ENCODE measurements at regions not wholly inside any gene's neighbourhood (a gene's known extent, or its start where the extent isn't known, plus 50 kb on each side); places are given as distances from the start of the nearest gene placed in this dataset.

DNA sequence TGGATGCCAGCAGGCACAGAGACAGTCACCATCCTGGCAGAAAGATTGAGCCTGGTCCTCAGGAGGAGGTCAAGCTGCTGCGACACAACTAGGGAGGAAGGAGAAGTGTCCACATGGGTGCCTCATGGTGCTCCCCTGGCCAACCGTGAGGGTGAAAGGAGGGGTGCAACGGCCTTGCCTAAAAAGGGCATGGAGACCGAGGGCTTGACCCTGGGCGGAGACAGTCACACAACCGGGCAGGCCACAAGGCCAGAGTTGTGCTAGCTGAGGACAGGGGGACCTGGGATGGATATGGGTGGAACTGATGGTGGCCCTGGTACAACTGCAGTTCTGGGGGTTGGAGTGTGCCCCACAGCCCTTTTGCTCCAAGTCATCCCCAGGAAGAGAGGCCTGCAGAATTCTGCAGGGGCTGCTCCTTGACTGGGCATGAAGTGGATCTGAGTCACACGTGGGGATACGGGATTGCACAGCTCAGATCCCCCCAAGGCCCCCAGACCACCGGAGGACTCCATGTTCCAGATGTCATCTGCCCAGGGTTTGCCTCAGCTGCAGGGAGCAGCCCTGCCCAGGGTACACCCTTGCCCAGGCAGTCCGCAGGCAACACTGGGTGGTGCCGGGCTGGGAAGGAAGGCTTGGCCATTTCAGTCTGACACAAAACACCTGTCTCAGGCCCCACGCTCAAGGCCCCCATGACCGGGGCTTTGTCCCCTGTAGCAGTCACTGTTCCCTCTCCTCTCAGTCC lies 602.3 kb upstream of the MGMT start:
- no peak overlapping the region for H3K4me3 ChIP-seq (ENCODE audit: low read depth, low read length)
- no peak for DNase-seq (ENCODE audit: low read depth)
- TF ChIP-seq, protein P1, sequence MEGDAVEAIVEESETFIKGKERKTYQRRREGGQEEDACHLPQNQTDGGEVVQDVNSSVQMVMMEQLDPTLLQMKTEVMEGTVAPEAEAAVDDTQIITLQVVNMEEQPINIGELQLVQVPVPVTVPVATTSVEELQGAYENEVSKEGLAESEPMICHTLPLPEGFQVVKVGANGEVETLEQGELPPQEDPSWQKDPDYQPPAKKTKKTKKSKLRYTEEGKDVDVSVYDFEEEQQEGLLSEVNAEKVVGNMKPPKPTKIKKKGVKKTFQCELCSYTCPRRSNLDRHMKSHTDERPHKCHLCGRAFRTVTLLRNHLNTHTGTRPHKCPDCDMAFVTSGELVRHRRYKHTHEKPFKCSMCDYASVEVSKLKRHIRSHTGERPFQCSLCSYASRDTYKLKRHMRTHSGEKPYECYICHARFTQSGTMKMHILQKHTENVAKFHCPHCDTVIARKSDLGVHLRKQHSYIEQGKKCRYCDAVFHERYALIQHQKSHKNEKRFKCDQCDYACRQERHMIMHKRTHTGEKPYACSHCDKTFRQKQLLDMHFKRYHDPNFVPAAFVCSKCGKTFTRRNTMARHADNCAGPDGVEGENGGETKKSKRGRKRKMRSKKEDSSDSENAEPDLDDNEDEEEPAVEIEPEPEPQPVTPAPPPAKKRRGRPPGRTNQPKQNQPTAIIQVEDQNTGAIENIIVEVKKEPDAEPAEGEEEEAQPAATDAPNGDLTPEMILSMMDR (IDR thresholded peaks at IDR 0.05; ENCODE audit: insufficient read depth, low read depth, low read length, missing control alignments): no peak

DNA sequence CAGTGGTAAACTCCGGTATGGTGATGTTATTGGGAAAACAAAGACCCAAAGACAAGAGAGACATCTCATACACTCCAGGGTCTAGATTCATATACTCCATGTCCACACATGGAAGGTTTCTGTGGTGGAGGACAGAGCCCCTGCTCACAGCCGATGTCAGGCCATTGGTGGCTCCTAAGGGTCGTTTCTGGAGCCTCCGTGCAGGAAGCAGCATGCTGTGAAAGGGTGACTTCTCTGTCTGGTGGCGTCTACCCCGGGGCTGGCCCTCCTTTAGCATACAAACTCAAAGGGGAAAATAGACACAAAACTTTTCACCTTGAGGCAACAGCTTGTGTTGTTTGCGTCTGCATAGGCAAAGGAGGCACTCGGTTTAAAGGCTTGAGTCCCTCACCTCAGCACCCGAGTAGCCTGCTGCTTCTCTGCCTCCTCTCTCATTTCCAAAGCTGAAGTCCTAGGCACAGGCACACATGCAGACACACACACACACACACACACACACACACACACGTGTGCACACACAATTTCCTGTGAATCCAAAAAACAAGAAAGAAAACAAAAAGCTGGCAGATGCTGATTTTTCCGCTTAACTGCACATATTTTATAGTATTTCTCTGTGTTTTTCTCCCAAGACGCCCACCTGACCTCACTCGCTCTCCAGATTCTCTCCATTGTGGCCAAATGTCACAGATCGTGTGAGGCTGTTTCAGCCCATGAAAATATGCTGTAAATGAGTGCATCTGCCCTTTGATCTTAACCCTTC lies 601.4 kb upstream of the MGMT start:
- TF ChIP-seq, protein P1 (IDR thresholded peaks at IDR 0.05; ENCODE audit: insufficient read depth, low read depth, low read length, missing control alignments): no peak
- H3K4me3 ChIP-seq (ENCODE audit: low read depth, low read length): no peak overlapping the region
- DNase-seq (ENCODE audit: low read depth): no peak

DNA sequence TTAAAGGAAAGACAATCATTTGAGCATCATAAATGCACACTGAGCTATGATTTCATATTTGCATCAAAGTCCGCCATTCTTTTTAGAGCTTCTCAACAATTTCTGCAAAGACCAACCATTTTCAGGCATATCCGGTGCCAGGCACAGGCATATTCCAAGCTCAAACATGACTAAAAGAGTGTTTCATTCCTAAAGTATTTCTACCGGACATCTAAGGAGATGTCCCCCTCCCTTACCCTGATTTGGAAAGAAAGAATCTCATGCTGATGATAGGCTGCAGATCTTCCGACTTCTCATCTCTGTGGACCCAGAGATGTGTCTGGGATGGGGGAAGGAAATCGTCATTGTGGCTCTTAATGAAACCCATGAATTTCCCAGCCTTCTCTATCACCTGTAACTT lies 600.5 kb upstream of the MGMT start:
- no peak for DNase-seq (ENCODE audit: low read depth)
- TF ChIP-seq, protein P1 (IDR thresholded peaks at IDR 0.05; ENCODE audit: insufficient read depth, low read depth, low read length, missing control alignments): no peak
- no peak overlapping the region for H3K4me3 ChIP-seq (ENCODE audit: low read depth, low read length)

DNA sequence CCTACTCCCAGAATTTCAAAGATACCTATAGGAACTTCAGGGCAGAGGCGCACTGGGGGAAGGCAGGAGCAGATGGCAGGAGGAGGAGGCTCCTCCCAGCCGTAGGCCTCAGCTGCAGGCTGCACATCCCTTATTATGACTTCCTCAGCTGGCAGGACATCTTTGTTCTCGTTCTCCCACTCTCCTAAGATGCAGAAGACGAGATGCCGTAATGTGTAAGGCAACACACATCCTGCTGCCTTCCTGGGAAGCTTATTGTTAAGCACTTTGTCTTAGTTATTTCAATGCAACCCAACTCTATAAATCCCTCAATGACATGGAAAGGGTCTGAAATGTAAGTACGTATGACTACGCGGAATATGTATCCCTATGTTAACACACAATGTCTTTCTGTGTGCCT lies 599.8 kb upstream of the MGMT start:
- no peak overlapping the region for H3K4me3 ChIP-seq (ENCODE audit: low read depth, low read length)
- DNase-seq (ENCODE audit: low read depth): no peak
- TF ChIP-seq, protein P1 (IDR thresholded peaks at IDR 0.05; ENCODE audit: insufficient read depth, low read depth, low read length, missing control alignments): no peak

DNA sequence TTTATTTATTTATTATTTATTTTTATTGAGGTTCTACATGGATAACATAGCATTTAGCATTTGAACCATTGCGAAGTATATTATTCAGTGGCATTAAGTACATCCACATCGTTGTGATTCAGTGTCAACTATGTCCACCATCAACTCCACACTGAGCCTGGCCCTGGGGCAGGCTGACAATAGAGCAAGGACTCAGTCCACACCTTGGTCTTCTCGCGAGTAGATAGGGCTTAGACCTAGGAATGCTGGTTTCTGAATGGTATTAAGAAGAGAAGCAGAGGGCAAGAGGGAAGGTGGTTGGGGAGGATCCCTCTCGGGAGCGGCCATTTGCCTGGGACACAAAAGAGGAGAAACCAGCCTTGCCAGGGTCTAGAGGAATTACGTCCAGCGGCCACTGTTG lies 599.2 kb upstream of the MGMT start:
- no peak for DNase-seq (ENCODE audit: low read depth)
- TF ChIP-seq, protein P1 (IDR thresholded peaks at IDR 0.05; ENCODE audit: insufficient read depth, low read depth, low read length, missing control alignments): no peak
- H3K4me3 ChIP-seq (ENCODE audit: low read depth, low read length): no peak overlapping the region

DNA sequence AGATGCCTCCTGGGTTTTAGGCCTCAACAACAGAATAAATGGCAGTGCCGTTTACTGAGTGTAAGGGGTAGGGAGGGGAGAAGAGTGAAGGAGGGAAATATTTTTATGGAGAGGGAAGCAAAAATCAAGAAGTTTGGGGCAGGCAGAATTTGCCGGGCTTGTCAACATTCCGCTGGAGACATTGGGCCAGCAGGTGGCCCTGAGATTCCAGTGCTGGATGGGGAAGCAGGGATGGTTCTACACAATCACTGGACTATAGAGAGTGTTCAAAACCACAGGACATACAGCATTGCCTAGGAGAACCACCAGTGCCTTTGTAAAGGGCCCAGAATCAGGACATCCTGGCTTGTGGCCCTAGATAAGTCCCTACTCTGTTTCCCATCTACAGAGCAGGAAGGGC lies 598.6 kb upstream of the MGMT start:
- TF ChIP-seq, protein P1 (IDR thresholded peaks at IDR 0.05; ENCODE audit: insufficient read depth, low read depth, low read length, missing control alignments): no peak
- DNase-seq (ENCODE audit: low read depth): no peak
- H3K4me3 ChIP-seq (ENCODE audit: low read depth, low read length): no peak overlapping the region

Data from GM12865 (cell line).